Heart left ventricle (tissue), 16 donors: ENCODE measurements at regions not wholly inside any gene's neighbourhood (a gene's known extent, or its start where the extent isn't known, plus 50 kb on each side); places are given as distances from the start of the nearest gene placed in this dataset.

Experiments used
- ATAC-seq, 4 donors: fragments of 200-7000 bp; cut with Tn5 transposase; one replicate each; pipeline ENCODE4 v1.9.1; 2020 to 2022; ENCODE audit warnings: moderate library complexity in 4 of 4, mild to moderate bottlenecking in 3 of 4, moderate number of reproducible peaks in 1 of 4
- DNase-seq, 5 donors: peaks; one replicate each; pipeline ENCODE4 v3.0.0-alpha.2; 2020
- H3K27ac ChIP-seq, 12 donors: fragments of 200-600 bp; sonication (generic) in 4 of 12; one replicate each; pipeline versions ENCODE4 v1.5.0 to v1.8.0; 2016 to 2022; ENCODE audit warnings: mild to moderate bottlenecking in 2 of 12
- H3K27me3 ChIP-seq, 9 donors: fragments of 200-600 bp; sonication (generic) in 2 of 9; one replicate each; pipeline versions ENCODE4 v1.5.1 to v1.8.0; 2016 to 2022; ENCODE audit warnings: mild to moderate bottlenecking in 3 of 9
- H3K36me3 ChIP-seq, 9 donors: fragments of 200-600 bp; sonication (generic) in 2 of 9; one replicate each; pipeline versions ENCODE4 v1.5.0 to v1.8.0; 2018 to 2022; ENCODE audit warnings: mild to moderate bottlenecking in 2 of 9
- H3K4me1 ChIP-seq, 12 donors: fragments of 200-600 bp; sonication (generic) in 4 of 12; one replicate each; pipeline versions ENCODE4 v1.5.0 to v1.8.0; 2016 to 2022; ENCODE audit warnings: mild to moderate bottlenecking in 3 of 12
- H3K4me3 ChIP-seq, 12 donors: fragments of 200-600 bp; sonication (generic) in 4 of 12; one replicate each; pipeline versions ENCODE4 v1.5.0 to v1.8.0; 2017 to 2022; ENCODE audit warnings: mild to moderate bottlenecking in 9 of 12, moderate library complexity in 4 of 12
- H3K9me3 ChIP-seq, 12 donors: fragments of 200-600 bp; sonication (generic) in 4 of 12; one replicate each; pipeline versions ENCODE4 v1.5.0 to v1.8.0; 2016 to 2022; ENCODE audit warnings: mild to moderate bottlenecking in 1 of 12
- POLR2A ChIP-seq, 2 donors: fragments of 450-650 bp; IDR thresholded peaks; one replicate each; pipeline ENCODE4 v1.6.1; 2017; ENCODE audit warnings: antibody characterized with exemption in 2 of 2, mild to moderate bottlenecking in 2 of 2, moderate library complexity in 2 of 2
- whole genome bisulfite sequencing, 4 donors: extraction: QIAGEN DNeasy Blood & Tissue Kit in 2 of 4; methylation state at CpG; one replicate each; pipeline versions ENCODE4 v1.1.5 to v1.1.7; 2013 to 2018; 5-methylcytosine and 5-hydroxymethylcytosine counted together
- intact Hi-C, 10 donors: fragments of 100-400 bp; cut with DNase I; formaldehyde crosslinking; loops; one replicate each; pipeline versions ENCODE4 v1.11.1 to v1.14.2; 2022
- TF ChIP-seq, protein P1 (sequence below), 12 donors: fragments of 200-600 bp; sonication (generic) in 4 of 12; IDR thresholded peaks; one replicate each; pipeline versions ENCODE4 v1.5.0 to v1.8.0; 2018 to 2022; ENCODE audit warnings: antibody characterized with exemption in 12 of 12, mild to moderate bottlenecking in 5 of 12
- donor health status: ischemic (EF 13 %, LVEDD 7.1; RV severe dilation, severe dysfunction).
- donor health status: healthy with polysubstance abuse.
- donor health status: DM: no; HTN: yes; CAD: no.
- donor health status: DM: no; HTN: no; CAD: no.
- donor health status: ischemic (EF 25% LVEDD 6.9; RV normal size, moderate dysfunction).
- donor health status: ischemic (EF 25% LVEDD 5.7; RV mildly dilated, moderate dysfunction).
- donor health status: healthy.
- donor health status: DM: yes; HTN: yes; CAD: no.
- donor health status: ischemic (EF 35%, LVEDD 5.7; RV mildly dilated, moderate dysfunction).
- donor health status: nonischemic (EF 11% LVEDD 7.7; RV severe dilation, severe dysfunction).
- donor health status: DM: yes; HTN: yes; CAD: no.
- donor health status: PGD.
- donor health status: ischemic (EF 29% LVEDD 5.4; RV normal size, mild dysfunction).
- donor health status: nonischemic (EF 23%, LVEDD 6.1; RV moderate dilation, normal function).

DNA sequence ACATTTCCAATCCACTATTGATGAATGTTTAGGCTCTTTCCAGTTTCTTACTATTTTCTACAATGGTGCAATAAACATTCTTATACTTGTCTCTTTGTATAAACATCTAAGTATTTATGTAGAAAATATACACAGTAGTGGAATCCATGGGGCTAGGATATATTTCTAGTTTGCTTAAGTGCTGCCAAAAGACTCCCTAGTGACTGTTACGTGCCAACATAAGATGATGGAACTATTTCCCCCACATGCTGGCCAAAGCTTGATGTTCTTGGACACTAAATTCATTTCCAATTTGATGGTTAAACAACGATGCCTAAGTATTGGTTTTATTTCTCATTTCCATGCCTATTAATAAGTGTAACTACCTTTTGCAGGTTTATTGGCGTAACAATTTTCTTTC, 378.4 kb upstream of the HNRNPA3 start:
- Histone ChIP-seq H3K36me3 (no peaks in the 10 kb centered on the region), H3K27me3 (peaks cover 0 to 12% (median 0%) of the 10 kb centered on the region in 9 donors), H3K27ac (no peak overlapping the region), H3K4me1 (no peaks in the 10 kb centered on the region), H3K9me3 (no peaks in the 10 kb centered on the region), H3K4me3 (no peak overlapping the region)
- no peak for ATAC-seq
- WGBS, 4 donors: 74 to 78% (median 75%) methylated on average over 3 of the region's 3 CpGs
- no peak for DNase-seq
- intact Hi-C loops: no loop called here
- TF ChIP-seq, protein P1, sequence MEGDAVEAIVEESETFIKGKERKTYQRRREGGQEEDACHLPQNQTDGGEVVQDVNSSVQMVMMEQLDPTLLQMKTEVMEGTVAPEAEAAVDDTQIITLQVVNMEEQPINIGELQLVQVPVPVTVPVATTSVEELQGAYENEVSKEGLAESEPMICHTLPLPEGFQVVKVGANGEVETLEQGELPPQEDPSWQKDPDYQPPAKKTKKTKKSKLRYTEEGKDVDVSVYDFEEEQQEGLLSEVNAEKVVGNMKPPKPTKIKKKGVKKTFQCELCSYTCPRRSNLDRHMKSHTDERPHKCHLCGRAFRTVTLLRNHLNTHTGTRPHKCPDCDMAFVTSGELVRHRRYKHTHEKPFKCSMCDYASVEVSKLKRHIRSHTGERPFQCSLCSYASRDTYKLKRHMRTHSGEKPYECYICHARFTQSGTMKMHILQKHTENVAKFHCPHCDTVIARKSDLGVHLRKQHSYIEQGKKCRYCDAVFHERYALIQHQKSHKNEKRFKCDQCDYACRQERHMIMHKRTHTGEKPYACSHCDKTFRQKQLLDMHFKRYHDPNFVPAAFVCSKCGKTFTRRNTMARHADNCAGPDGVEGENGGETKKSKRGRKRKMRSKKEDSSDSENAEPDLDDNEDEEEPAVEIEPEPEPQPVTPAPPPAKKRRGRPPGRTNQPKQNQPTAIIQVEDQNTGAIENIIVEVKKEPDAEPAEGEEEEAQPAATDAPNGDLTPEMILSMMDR (IDR thresholded peaks at IDR 0.05): no peak
- no peak for TF ChIP-seq POLR2A (IDR thresholded peaks at IDR 0.05)

DNA sequence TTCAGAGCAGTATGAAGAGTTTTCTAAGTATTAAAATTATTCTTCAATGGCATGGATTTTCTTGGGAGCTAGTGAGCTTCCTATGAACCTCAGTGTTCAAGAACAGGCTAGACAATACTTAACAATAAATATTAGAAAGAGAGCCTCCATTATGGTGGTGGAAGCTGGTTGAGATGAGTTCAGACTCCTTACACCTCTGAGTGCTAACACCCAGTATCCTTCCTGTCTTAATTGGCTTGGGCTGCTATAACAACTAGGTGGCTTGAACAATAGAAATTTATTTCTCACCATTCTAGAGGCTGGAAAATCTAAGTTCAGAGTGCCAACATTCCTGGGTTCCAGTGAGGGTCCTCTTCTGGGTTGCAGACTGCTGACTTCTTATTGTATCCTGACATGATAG, 369.4 kb upstream of the HNRNPA3 start:
- peaks cover 0 to 12% (median 0%) of the 10 kb centered on the region in 9 donors for H3K27me3 ChIP-seq
- no peak for DNase-seq
- intact Hi-C loops: no loop called here
- H3K4me1 ChIP-seq: no peaks in the 10 kb centered on the region
- H3K27ac ChIP-seq: no peak overlapping the region
- no peak for TF ChIP-seq POLR2A (IDR thresholded peaks at IDR 0.05)
- TF ChIP-seq, protein P1 (IDR thresholded peaks at IDR 0.05): no peak
- H3K36me3 ChIP-seq: no peaks in the 10 kb centered on the region
- no peaks in the 10 kb centered on the region for H3K9me3 ChIP-seq
- no peak for ATAC-seq
- H3K4me3 ChIP-seq: no peak overlapping the region

DNA sequence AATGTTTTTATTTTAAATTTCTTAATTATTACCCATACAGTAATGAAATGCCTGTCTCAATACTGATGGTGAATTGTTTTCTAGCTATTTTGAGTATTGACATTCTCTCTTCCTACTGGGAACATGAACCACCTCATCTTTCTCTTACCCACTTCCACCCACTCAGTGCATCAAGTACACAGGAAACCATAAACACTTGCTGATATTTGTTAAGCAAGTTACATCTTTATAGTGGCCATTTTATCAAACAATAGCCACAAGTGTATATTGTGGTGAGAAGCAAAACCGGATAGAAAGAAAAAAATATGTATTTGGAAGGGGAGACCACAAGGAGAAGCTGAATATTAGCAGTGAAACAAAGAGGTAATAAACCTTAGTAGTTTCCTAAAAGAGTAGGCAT, 368.1 kb upstream of the HNRNPA3 start:
- Histone ChIP-seq H3K4me1 (no peaks in the 10 kb centered on the region), H3K27me3 (peaks cover 0 to 12% (median 0%) of the 10 kb centered on the region in 9 donors), H3K36me3 (no peaks in the 10 kb centered on the region), H3K27ac (no peak overlapping the region), H3K4me3 (no peak overlapping the region), H3K9me3 (no peaks in the 10 kb centered on the region)
- no peak for DNase-seq
- WGBS, 4 donors: 65 to 78% (median 75%) methylated on average over 1 of the region's 1 CpG
- no peak for ATAC-seq
- TF ChIP-seq, protein P1 (IDR thresholded peaks at IDR 0.05): no peak
- TF ChIP-seq POLR2A (IDR thresholded peaks at IDR 0.05): no peak
- intact Hi-C loops: no loop called here

DNA sequence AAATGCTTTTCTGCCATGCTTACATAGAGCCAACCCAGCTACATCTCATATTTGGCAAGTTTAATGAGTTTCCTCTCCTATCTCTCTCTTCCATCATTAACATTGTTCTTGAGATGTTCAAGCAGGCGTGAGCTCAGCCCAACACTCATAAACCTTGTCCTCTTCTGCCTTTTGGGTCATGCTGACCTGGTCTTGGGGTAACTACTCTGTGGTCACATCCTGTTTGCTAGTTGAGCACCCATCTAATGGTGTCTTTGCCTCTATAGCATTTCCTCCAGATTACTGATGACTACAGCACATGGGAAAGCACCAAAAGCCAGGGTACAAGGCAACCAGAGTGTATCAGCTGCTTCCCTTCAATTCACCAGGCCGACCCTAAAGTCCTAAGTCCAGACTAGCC, 366.9 kb upstream of the HNRNPA3 start:
- H3K4me1 ChIP-seq: no peaks in the 10 kb centered on the region
- H3K36me3 ChIP-seq: no peaks in the 10 kb centered on the region
- no peak overlapping the region for H3K4me3 ChIP-seq
- no peak for TF ChIP-seq POLR2A (IDR thresholded peaks at IDR 0.05)
- TF ChIP-seq, protein P1 (IDR thresholded peaks at IDR 0.05): no peak
- DNase-seq (no peak), ATAC-seq (no peak)
- no peaks in the 10 kb centered on the region for H3K9me3 ChIP-seq
- intact Hi-C loops: no loop called here
- WGBS, 4 donors: 66 to 75% (median 72%) methylated on average over 2 of the region's 2 CpGs
- peaks cover 0 to 20% (median 0%) of the 10 kb centered on the region in 9 donors for H3K27me3 ChIP-seq
- H3K27ac ChIP-seq: no peak overlapping the region
